LNCaP clone FGC (cell line): ENCODE measurements at regions not wholly inside any gene's neighbourhood (a gene's known extent, or its start where the extent isn't known, plus 50 kb on each side); places are given as distances from the start of the nearest gene placed in this dataset.

ENCODE experiments used
- DNase-seq: peaks from one replicate; pipeline ENCODE4 v3.0.0-alpha.2; 2011; ENCODE audit warnings: low read depth
- H3K4me3 ChIP-seq: 2 replicates; pipeline ENCODE4 v1.5.1; 2011; ENCODE audit warnings: mild to moderate bottlenecking, low read depth, low read length, control low read depth
- TF ChIP-seq, protein P1 (sequence below): IDR thresholded peaks from 2 replicates; pipeline ENCODE4 v1.5.1; 2012; ENCODE audit warnings: mild to moderate bottlenecking; ENCODE audit not compliant: control insufficient read depth, insufficient read depth; ENCODE audit errors: extremely low read depth

DNA sequence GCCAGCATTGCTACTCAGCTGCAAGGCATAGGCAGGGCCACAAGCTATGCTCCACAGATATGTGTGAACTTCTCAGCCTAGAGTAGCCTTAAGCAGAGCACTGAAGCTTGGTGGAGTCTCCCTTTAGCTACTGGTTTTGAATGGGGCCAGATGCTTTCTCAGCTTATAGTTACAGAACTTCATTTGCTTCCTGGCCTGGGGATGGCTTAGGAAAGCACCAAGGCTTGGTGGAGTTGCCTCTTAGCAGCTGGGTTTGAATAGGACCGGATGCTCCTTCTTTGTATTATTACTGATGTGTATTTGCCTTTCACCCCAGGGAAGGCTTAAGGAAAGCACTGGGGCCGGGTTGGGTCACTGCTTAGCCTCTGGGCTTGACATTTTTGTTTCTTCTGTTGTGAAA is 497.8 kb upstream of the SEMA6A start:
- DNase-seq: no peak
- TF ChIP-seq, protein P1, sequence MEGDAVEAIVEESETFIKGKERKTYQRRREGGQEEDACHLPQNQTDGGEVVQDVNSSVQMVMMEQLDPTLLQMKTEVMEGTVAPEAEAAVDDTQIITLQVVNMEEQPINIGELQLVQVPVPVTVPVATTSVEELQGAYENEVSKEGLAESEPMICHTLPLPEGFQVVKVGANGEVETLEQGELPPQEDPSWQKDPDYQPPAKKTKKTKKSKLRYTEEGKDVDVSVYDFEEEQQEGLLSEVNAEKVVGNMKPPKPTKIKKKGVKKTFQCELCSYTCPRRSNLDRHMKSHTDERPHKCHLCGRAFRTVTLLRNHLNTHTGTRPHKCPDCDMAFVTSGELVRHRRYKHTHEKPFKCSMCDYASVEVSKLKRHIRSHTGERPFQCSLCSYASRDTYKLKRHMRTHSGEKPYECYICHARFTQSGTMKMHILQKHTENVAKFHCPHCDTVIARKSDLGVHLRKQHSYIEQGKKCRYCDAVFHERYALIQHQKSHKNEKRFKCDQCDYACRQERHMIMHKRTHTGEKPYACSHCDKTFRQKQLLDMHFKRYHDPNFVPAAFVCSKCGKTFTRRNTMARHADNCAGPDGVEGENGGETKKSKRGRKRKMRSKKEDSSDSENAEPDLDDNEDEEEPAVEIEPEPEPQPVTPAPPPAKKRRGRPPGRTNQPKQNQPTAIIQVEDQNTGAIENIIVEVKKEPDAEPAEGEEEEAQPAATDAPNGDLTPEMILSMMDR: no peak
- no peak overlapping the region for H3K4me3 ChIP-seq

DNA sequence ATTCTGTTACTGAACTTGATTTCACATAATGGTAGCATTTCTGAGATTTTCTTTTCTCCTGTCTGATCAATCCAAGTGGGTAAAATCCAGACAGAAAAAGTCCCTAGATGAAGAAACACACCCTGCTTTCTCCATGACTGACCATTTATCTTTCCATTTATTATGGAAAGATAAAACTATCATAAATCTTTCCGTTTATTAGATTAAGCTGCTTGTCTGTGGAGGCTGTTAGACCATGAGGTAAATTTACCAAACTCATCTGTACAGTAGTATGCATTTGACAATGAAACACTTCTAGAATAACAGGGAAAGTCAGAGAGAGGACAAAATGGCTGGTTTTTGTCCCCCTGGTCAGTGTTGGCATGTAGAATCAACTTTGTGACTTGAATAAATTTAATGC is 491.2 kb upstream of the SEMA6A start:
- no peak overlapping the region for H3K4me3 ChIP-seq
- TF ChIP-seq, protein P1: no peak
- DNase-seq: no peak

DNA sequence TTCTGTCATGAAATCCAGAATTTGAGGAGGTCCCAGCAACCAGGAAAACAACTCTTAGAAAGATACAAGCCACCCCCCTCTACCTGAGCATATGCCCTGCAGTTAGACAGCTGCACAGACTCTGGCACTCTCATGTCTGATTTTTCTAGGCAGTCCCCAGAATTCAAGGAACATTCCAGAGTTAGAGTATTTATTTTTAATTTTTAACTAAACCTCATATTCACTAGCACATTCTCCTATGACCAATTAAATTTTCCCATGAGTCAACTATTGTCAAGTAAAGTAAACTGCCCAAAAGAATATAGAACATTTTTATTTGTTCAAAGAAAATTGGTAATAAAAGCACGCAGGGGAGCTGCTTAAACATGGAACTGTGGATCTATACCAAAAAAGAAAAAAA is 490.5 kb upstream of the SEMA6A start:
- no peak for DNase-seq
- TF ChIP-seq, protein P1: no peak

DNA sequence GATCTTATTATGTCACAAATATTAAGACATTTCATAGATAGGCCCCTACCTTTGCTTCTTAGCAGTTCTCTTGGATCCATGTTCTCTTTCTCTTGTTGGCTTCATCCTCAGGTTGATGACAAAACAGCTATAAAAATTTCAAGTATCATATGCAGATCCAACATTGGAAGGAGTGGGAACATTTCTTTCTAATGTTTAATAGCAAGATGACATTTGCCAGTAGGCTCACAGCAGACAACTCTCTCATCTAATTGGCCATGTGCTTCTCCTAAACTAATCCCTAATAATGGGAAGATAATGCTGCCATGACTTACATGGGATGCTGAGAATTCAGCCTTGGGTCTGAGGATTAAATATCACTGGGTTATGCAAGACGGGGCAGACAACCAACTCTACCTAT is 485.5 kb upstream of the SEMA6A start:
- TF ChIP-seq, protein P1: no peak
- no peak for DNase-seq
- H3K4me3 ChIP-seq: no peak overlapping the region

More for the DNA sequence above, 490.5 kb upstream of the SEMA6A start:
- no peak overlapping the region for H3K4me3 ChIP-seq

DNA sequence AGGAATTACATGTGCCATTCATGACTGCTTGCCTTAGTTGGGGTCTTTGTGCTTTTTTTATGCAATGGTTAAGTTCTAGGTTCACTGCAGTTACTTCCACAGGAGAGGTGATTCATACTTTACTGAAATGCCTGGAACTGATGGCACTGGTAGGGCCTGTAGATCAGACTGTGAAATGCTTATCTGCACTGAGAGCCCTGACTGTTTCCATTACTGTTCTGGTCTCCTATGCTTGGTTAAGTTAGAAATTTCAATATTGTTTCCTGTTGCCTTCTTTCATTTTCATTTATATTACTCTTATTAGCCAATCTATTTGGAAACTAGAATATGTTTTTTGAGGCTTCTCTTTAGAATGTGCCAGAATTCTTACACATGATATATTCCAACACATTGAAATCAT is 484.1 kb upstream of the SEMA6A start:
- TF ChIP-seq, protein P1: no peak
- H3K4me3 ChIP-seq: no peak overlapping the region
- DNase-seq: no peak

DNA sequence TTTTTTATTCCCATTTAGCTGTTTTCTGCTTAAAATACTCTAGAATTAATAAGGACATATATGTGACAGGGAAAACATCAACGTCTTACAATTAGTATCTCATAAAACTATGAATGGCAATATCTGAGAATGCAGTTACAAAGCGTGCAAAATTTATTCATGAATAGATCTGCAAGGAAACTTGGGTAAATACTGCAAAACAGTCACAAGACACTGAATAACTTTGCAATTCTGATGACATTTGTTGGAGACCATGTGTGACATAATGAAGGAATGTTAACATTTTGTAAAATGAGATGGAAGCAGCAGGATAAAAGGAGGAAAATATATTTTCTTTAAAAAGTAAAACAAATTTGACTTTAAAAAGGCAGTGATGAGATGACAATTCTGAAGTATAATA is 480.9 kb upstream of the SEMA6A start:
- TF ChIP-seq, protein P1: no peak
- H3K4me3 ChIP-seq: no peak overlapping the region

DNA sequence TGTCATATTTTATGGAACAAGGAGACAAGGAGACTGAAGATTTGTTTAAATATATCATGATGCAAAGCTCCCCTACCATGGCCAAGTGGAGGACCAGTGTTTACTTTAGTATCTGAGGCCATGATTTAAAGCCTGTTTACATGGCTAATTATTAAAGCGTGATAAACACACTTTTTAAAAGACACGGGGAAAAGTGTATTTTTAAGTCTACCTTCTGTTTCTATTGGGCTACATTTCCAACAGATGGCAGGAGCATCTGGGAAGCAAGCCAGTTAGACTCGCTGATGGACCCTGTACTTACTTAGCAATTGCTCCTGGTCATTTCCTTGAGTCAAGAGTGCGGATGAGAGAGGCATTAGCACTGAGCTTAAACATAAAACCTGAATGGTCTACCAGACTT is 480.3 kb upstream of the SEMA6A start:
- TF ChIP-seq, protein P1: no peak
- no peak overlapping the region for H3K4me3 ChIP-seq
- DNase-seq: no peak

More for the DNA sequence above, 480.9 kb upstream of the SEMA6A start:
- no peak for DNase-seq
